Activated gamma-delta T cell treated with Interleukin-2 at 50 U/mL for 16 hours (primary cell): ENCODE measurements at regions not wholly inside any gene's neighbourhood (a gene's known extent, or its start where the extent isn't known, plus 50 kb on each side); places are given as distances from the start of the nearest gene placed in this dataset.
"Not testable (repeated sequence)": the region's sequence is repeated elsewhere in the genome, so short reads cannot be mapped to it uniquely, and the experiment has no call there.

Source experiments
- DNase-seq: peaks from one replicate; pipeline ENCODE4 v3.0.0-alpha.2; 2020

GRCh38 chrX:124181515-124181914 lies 150.9 kb upstream of the TEX13D start:
- not testable (repeated sequence) for DNase-seq

- no peak for DNase-seq
Measured at GRCh38 chrX:124190440-124190839, 142.0 kb upstream of the TEX13D start.

GRCh38 chrX:124194199-124194598 lies 138.3 kb upstream of the TEX13D start:
- DNase-seq: no peak

GRCh38 chrX:124194901-124195300 lies 137.6 kb upstream of the TEX13D start:
- no peak for DNase-seq

GRCh38 chrX:124203311-124203710 lies 129.1 kb upstream of the TEX13D start:
- DNase-seq: no peak

- no peak for DNase-seq
Measured at GRCh38 chrX:124208660-124209059, 123.8 kb upstream of the TEX13D start.

- DNase-seq: no peak
Measured at GRCh38 chrX:124209792-124210576, 122.5 kb upstream of the TEX13D start.

GRCh38 chrX:124211312-124211942 lies 121.0 kb upstream of the TEX13D start:
- no peak for DNase-seq

- no peak for DNase-seq
Measured at GRCh38 chrX:124212622-124213021, 119.8 kb upstream of the TEX13D start.

- no peak for DNase-seq
Measured at GRCh38 chrX:124215786-124216185, 116.7 kb upstream of the TEX13D start.

GRCh38 chrX:124216396-124217115 lies 115.9 kb upstream of the TEX13D start:
- DNase-seq: no peak

- peak; percentile 52 for DNase-seq
Measured at GRCh38 chrX:124217304-124218251, 114.9 kb upstream of the TEX13D start.

GRCh38 chrX:124223524-124223923 lies 108.9 kb upstream of the TEX13D start:
- DNase-seq: no peak

GRCh38 chrX:124224528-124224927 lies 107.9 kb upstream of the TEX13D start:
- no peak for DNase-seq

- DNase-seq: no peak
Measured at GRCh38 chrX:124226129-124226528, 106.3 kb upstream of the TEX13D start.

- DNase-seq: no peak
Measured at GRCh38 chrX:124228849-124229248, 103.6 kb upstream of the TEX13D start.

- DNase-seq: no peak
Measured at GRCh38 chrX:124229374-124229773, 103.1 kb upstream of the TEX13D start.

GRCh38 chrX:124230655-124231450 lies 101.6 kb upstream of the TEX13D start:
- no peak for DNase-seq

- no peak for DNase-seq
Measured at GRCh38 chrX:124231451-124231759, 101.1 kb upstream of the TEX13D start.

- DNase-seq: no peak
Measured at GRCh38 chrX:124232523-124233201, 99.8 kb upstream of the TEX13D start.

GRCh38 chrX:124234348-124234747 lies 98.1 kb upstream of the TEX13D start:
- DNase-seq: no peak
